Neuronal stem cell (in vitro differentiated cells): ENCODE measurements at regions not wholly inside any gene's neighbourhood (a gene's known extent, or its start where the extent isn't known, plus 50 kb on each side); places are given as distances from the start of the nearest gene placed in this dataset.

Source experiments
- DNase-seq: peaks from one replicate; pipeline ENCODE4 v3.0.0-alpha.2; 2013; ENCODE audit warnings: low spot score
- H2AFZ ChIP-seq: one replicate; pipeline ENCODE4 v1.6.1; 2013; ENCODE audit warnings: mild to moderate bottlenecking, low read length, inconsistent platforms
- H2AK5ac ChIP-seq: 2 replicates; pipeline ENCODE4 v1.6.1; 2013; ENCODE audit warnings: low read depth, mild to moderate bottlenecking, inconsistent platforms, low read length, moderate library complexity, mixed read lengths
- H2BK120ac ChIP-seq: 2 replicates; pipeline ENCODE4 v1.6.1; 2013; ENCODE audit warnings: low read depth, mild to moderate bottlenecking, inconsistent platforms, low read length, moderate library complexity, mixed read lengths
- H2BK12ac ChIP-seq: one replicate; pipeline ENCODE4 v1.6.1; 2013; ENCODE audit warnings: low read length, inconsistent platforms
- H2BK15ac ChIP-seq: 2 replicates; pipeline ENCODE4 v1.6.1; 2013; ENCODE audit warnings: mild to moderate bottlenecking, low read length, inconsistent platforms, mixed read lengths
- H2BK5ac ChIP-seq: one replicate; pipeline ENCODE4 v1.6.1; 2013; ENCODE audit warnings: inconsistent platforms, mild to moderate bottlenecking, low read length, moderate library complexity
- H3K14ac ChIP-seq: one replicate; pipeline ENCODE4 v1.6.1; 2013; ENCODE audit warnings: low read length, inconsistent platforms
- H3K18ac ChIP-seq: 2 replicates; pipeline ENCODE4 v1.6.1; 2013; ENCODE audit warnings: low read length, inconsistent platforms
- H3K23ac ChIP-seq: 2 replicates; pipeline ENCODE4 v1.6.1; 2013; ENCODE audit warnings: low read depth, mild to moderate bottlenecking, mixed read lengths, low read length, inconsistent platforms; ENCODE audit not compliant: poor library complexity
- H3K27ac ChIP-seq: replicated peaks from 3 replicates; pipeline ENCODE4 v1.5.1; 2013; ENCODE audit warnings: low read length, inconsistent platforms
- H3K27me3 ChIP-seq, 3 experiments: 2 replicates each; pipeline ENCODE4 v1.6.1; 2013; ENCODE audit warnings: low read length in 3 of 3, mild to moderate bottlenecking in 2 of 3, inconsistent platforms in 1 of 3, low read depth in 1 of 3, mixed read lengths in 1 of 3, moderate library complexity in 1 of 3; ENCODE audit not compliant: control insufficient read depth in 3 of 3, insufficient read depth in 3 of 3
- H3K36me3 ChIP-seq, 2 donors: replicated peaks in 1 of 2; 2 replicates each; pipeline ENCODE4 v1.6.1; 2013; ENCODE audit warnings: low read length in 2 of 2; ENCODE audit not compliant: control insufficient read depth in 2 of 2, insufficient read depth in 2 of 2
- H3K4ac ChIP-seq: 2 replicates; pipeline ENCODE4 v1.6.1; 2013; ENCODE audit warnings: inconsistent platforms, mild to moderate bottlenecking, low read length, moderate library complexity
- H3K4me1 ChIP-seq, 2 donors: 1 replicate in 1 of 2; 2 replicates in 1 of 2; pipeline ENCODE4 v1.6.1; 2013; ENCODE audit warnings: low read length in 2 of 2, low read depth in 1 of 2; ENCODE audit not compliant: control insufficient read depth in 2 of 2, insufficient read depth in 1 of 2
- H3K4me2 ChIP-seq: one replicate; pipeline ENCODE4 v1.6.1; 2013; ENCODE audit warnings: mild to moderate bottlenecking, low read length, inconsistent platforms; ENCODE audit not compliant: insufficient read depth, poor library complexity, severe bottlenecking
- H3K4me3 ChIP-seq, 2 donors: 2 replicates each; pipeline ENCODE4 v1.5.1; 2013; ENCODE audit warnings: low read length in 2 of 2, mild to moderate bottlenecking in 2 of 2, inconsistent platforms in 1 of 2, moderate library complexity in 1 of 2
- H3K79me1 ChIP-seq: one replicate; pipeline ENCODE4 v1.6.1; 2013; ENCODE audit warnings: low read depth, mild to moderate bottlenecking, inconsistent platforms, low read length, moderate library complexity
- H3K9ac ChIP-seq: one replicate; pipeline ENCODE4 v1.6.1; 2013; ENCODE audit warnings: mild to moderate bottlenecking, low read depth, low read length, inconsistent platforms; ENCODE audit not compliant: poor library complexity
- H3K9me3 ChIP-seq, 2 donors: replicated peaks in 1 of 2; 2 replicates each; pipeline versions ENCODE3 to v1.6.1; 2013; ENCODE audit warnings: low read length in 2 of 2, mild to moderate bottlenecking in 2 of 2, inconsistent platforms in 1 of 2, low read depth in 1 of 2, mixed read lengths in 1 of 2, moderate library complexity in 1 of 2; ENCODE audit not compliant: control insufficient read depth in 2 of 2, insufficient read depth in 1 of 2
- H4K8ac ChIP-seq: one replicate; pipeline ENCODE4 v1.6.1; 2013; ENCODE audit warnings: low read depth, mild to moderate bottlenecking, inconsistent platforms, low read length, moderate library complexity
- H4K91ac ChIP-seq: one replicate; pipeline ENCODE4 v1.6.1; 2013; ENCODE audit warnings: low read length, low read depth, mild to moderate bottlenecking, inconsistent platforms; ENCODE audit not compliant: poor library complexity
- WGBS, 2 donors: extraction: QIAGEN DNeasy Blood & Tissue Kit; methylation state at CpG; one replicate each; pipeline ENCODE4 v1.1.7; 2013; ENCODE audit warnings: missing lambda C conversion rate in 2 of 2, mixed read lengths in 1 of 2; ENCODE audit not compliant: insufficient read length in 2 of 2, insufficient replicate concordance in 1 of 2; ENCODE audit errors: extremely low coverage in 2 of 2; 5-methylcytosine and 5-hydroxymethylcytosine counted together

DNA sequence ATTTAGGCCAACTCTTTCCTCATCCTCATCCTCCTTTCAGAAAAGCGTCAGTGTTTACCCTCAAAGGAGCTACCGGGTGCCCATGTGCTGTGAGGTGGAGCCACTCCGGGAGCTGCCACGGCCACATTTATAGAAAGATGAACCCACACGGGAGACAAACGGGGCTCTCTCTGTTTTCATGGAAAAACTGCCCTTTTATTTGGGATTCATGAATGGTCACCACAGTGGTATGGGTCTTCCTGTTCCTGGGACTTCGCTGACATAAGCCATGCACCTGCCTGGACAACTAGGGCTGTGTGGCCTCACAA lies 224.2 kb downstream of the ZIC5 start:
- H3K4me3 ChIP-seq: peak overlapping the region in 1 of 2 donors; percentile 13

DNA sequence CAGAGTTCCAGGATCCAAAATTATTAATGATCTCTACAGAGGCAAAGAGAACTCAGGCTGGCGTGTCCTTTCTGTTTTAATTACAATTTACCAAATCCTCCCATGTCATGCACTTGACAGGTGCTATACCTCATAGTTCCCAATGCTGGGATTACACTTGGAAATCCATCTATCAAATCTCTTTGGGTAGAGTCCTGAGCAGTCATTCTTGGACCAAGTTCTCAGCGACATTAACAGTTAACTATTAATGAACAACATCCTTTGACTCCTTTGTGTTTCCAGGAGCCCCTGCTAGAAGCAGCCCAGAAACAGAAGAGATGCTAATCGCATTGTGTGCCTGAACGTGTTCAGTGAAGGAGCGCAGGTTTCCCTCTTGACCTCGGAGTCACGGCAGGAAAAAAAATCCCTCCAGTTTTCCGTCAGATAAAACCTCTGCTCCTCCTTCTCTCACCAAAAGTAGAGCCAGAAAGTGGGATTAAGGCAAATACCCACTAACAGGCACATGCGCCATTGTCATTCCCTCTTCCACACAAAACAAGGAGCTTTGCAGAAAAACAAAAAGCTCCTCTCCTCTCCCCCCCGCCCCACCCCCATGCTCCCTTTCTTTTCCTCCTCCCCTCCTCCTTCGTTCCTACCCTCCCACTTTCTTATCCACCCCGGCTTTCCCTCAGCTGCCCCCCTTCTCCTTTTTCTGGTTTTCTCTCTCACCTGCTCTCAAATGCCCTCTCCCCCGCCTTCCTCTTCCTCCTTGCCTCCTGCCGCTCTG lies 224.7 kb downstream of the ZIC5 start:
- Histone ChIP-seq H3K27ac (peak overlapping the region; percentile 92), H3K4me3 (peak overlapping the region in 1 of 2 donors; percentile 13), H3K79me1 (no peaks in the 10 kb centered on the region)

More for the DNA sequence above, 224.2 kb downstream of the ZIC5 start:
- H2AK5ac ChIP-seq: no peak overlapping the region
- no peak overlapping the region for H3K4me2 ChIP-seq
- no CpG with 5 or more reads among the region's 7 CpGs for WGBS, 2 donors
- H3K36me3 ChIP-seq: no peaks in the 10 kb centered on the region
- H4K8ac ChIP-seq: no peak overlapping the region
- H4K91ac ChIP-seq: no peak overlapping the region
- H2BK12ac ChIP-seq: no peak overlapping the region
- H3K79me1 ChIP-seq: no peaks in the 10 kb centered on the region
- no peak overlapping the region for H3K9ac ChIP-seq
- H3K18ac ChIP-seq: peak overlapping the region; percentile 94
- H3K23ac ChIP-seq: no peak overlapping the region
- H3K14ac ChIP-seq: no peak overlapping the region
- H3K9me3 ChIP-seq: peaks cover 2 to 5% of the 10 kb centered on the region in 2 donors
- no peak overlapping the region for H3K4ac ChIP-seq
- H2BK15ac ChIP-seq: no peak overlapping the region
- H3K27ac ChIP-seq: peak overlapping the region; percentile 92
- no peaks in the 10 kb centered on the region for H3K27me3 ChIP-seq
- peak overlapping the region; percentile 89 for H2BK5ac ChIP-seq
- H3K4me1 ChIP-seq: peaks cover 23 to 60% of the 10 kb centered on the region in 2 donors
- no peak for DNase-seq
- peak overlapping the region; percentile 81 for H2AFZ ChIP-seq
- no peak overlapping the region for H2BK120ac ChIP-seq

DNA sequence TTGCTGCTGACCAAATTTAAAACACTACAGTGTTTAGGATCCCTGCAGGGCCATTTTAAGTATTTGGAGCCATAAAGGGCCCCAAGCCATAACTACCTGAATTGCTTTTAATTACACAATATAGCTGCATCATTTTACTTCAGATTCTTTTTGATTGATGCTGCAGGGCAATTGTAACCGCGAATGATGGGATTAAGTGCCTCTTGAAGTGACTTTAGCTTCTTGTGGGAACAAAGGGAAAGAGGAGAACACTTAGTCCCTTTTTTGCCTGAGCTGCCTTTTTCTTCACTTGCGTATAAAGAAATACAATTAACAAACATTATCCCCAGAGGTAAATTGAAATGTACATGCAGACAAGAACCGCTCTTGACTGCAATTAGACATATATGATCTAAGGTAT lies 228.5 kb downstream of the ZIC5 start:
- Histone ChIP-seq H3K18ac (no peak overlapping the region), H3K79me1 (no peaks in the 10 kb centered on the region), H3K36me3 (no peaks in the 10 kb centered on the region), H3K14ac (no peak overlapping the region), H3K27ac (peak overlapping the region; percentile 85), H3K27me3 (no peaks in the 10 kb centered on the region), H3K4ac (no peak overlapping the region), H3K9me3 (no peaks in the 10 kb centered on the region), H3K4me2 (no peak overlapping the region), H3K4me1 (peaks cover 32 to 58% of the 10 kb centered on the region in 2 donors), H3K23ac (no peak overlapping the region), H4K8ac (no peak overlapping the region), H4K91ac (no peak overlapping the region), H2AK5ac (no peak overlapping the region), H2AFZ (no peak overlapping the region), H2BK5ac (no peak overlapping the region), H2BK15ac (no peak overlapping the region), H3K9ac (no peak overlapping the region), H2BK12ac (no peak overlapping the region), H3K4me3 (no peak overlapping the region), H2BK120ac (no peak overlapping the region)
- DNase-seq: no peak
- no CpG with 5 or more reads among the region's 4 CpGs for WGBS, 2 donors

More for the DNA sequence above, 224.7 kb downstream of the ZIC5 start:
- Histone ChIP-seq H2AK5ac (no peak overlapping the region), H4K91ac (no peak overlapping the region), H2BK120ac (no peak overlapping the region), H3K18ac (peak overlapping the region; percentile 94), H3K9me3 (peaks cover 2 to 3% of the 10 kb centered on the region in 2 donors), H3K14ac (no peak overlapping the region), H3K4ac (no peak overlapping the region), H3K4me2 (no peak overlapping the region), H2AFZ (peak overlapping the region; percentile 81), H3K27me3 (no peaks in the 10 kb centered on the region), H3K23ac (no peak overlapping the region), H3K36me3 (no peaks in the 10 kb centered on the region), H3K9ac (no peak overlapping the region), H2BK5ac (peak overlapping the region; percentile 89), H4K8ac (no peak overlapping the region), H2BK12ac (no peak overlapping the region), H2BK15ac (no peak overlapping the region), H3K4me1 (peaks cover 24 to 64% of the 10 kb centered on the region in 2 donors)
- DNase-seq: peak; percentile 93
- no CpG with 5 or more reads among the region's 14 CpGs for WGBS, 2 donors

DNA sequence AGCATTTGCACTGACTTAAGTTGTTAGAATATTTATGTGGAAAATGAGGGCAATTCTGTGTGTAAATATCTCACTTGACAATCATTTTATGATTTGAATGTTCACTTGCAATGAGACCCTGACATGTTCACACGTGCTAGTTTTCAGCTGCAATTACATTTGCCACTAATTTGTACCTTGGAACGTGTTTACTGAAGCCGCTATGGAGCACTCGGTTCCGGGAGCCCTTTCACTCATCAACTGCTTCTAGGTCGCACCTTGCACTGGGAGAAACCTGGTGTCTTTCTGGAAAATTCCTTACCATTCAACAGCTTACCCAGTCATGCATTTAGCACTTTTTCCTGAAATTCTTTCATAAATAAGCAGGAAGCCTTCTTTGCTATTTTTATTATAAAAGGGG lies 229.6 kb downstream of the ZIC5 start:
- no peak overlapping the region for H3K4me3 ChIP-seq
- no peak overlapping the region for H3K14ac ChIP-seq
- H2AK5ac ChIP-seq: no peak overlapping the region
- no peak for DNase-seq
- H4K91ac ChIP-seq: no peak overlapping the region
- no peak overlapping the region for H3K4ac ChIP-seq
- peaks cover 27 to 51% of the 10 kb centered on the region in 2 donors for H3K4me1 ChIP-seq
- H2BK12ac ChIP-seq: no peak overlapping the region
- no peak overlapping the region for H3K4me2 ChIP-seq
- H3K27ac ChIP-seq: peak overlapping the region; percentile 62
- no peak overlapping the region for H4K8ac ChIP-seq
- H3K79me1 ChIP-seq: no peaks in the 10 kb centered on the region
- no peaks in the 10 kb centered on the region for H3K36me3 ChIP-seq
- H2BK120ac ChIP-seq: no peak overlapping the region
- no peaks in the 10 kb centered on the region for H3K9me3 ChIP-seq
- H3K23ac ChIP-seq: no peak overlapping the region
- H2BK15ac ChIP-seq: no peak overlapping the region
- H3K27me3 ChIP-seq: no peaks in the 10 kb centered on the region
- H2AFZ ChIP-seq: no peak overlapping the region
- no peak overlapping the region for H2BK5ac ChIP-seq
- no peak overlapping the region for H3K9ac ChIP-seq
- peak overlapping the region; percentile 80 for H3K18ac ChIP-seq
- WGBS, 2 donors: no CpG with 5 or more reads among the region's 6 CpGs
